Osteocyte (in vitro differentiated cells): ENCODE measurements at regions not wholly inside any gene's neighbourhood (a gene's known extent, or its start where the extent isn't known, plus 50 kb on each side); places are given as distances from the start of the nearest gene placed in this dataset.

Experiments
- DNase-seq: peaks from one replicate; pipeline ENCODE4 v3.0.0; 2021; ENCODE audit warnings: mixed read lengths; ENCODE audit not compliant: unreplicated experiment; ENCODE audit errors: extremely low spot score
- H3K27ac Mint-ChIP-seq: one replicate; pipeline ENCODE4 v1.8.0; 2021; ENCODE audit warnings: mild to moderate bottlenecking, mixed read lengths; ENCODE audit not compliant: unreplicated experiment
- H3K27me3 Mint-ChIP-seq: one replicate; pipeline ENCODE4 v1.8.0; 2021; ENCODE audit warnings: mixed read lengths; ENCODE audit not compliant: unreplicated experiment
- H3K36me3 Mint-ChIP-seq: one replicate; pipeline ENCODE4 v1.8.0; 2021; ENCODE audit warnings: mixed read lengths; ENCODE audit not compliant: unreplicated experiment
- H3K4me1 Mint-ChIP-seq: one replicate; pipeline ENCODE4 v1.8.0; 2021; ENCODE audit warnings: mixed read lengths; ENCODE audit not compliant: unreplicated experiment
- H3K4me3 Mint-ChIP-seq: one replicate; pipeline ENCODE4 v1.8.0; 2021; ENCODE audit warnings: mild to moderate bottlenecking, moderate library complexity, mixed read lengths; ENCODE audit not compliant: unreplicated experiment
- H3K9me3 Mint-ChIP-seq: one replicate; pipeline ENCODE4 v1.8.0; 2021; ENCODE audit warnings: mixed read lengths; ENCODE audit not compliant: unreplicated experiment
- TF ChIP-seq, protein P1 (sequence below): fragments of 200-600 bp; sonication (generic); IDR thresholded peaks from 2 replicates; pipeline ENCODE4 v1.5.0; 2021; ENCODE audit warnings: antibody characterized with exemption, mild to moderate bottlenecking, moderate library complexity

DNA sequence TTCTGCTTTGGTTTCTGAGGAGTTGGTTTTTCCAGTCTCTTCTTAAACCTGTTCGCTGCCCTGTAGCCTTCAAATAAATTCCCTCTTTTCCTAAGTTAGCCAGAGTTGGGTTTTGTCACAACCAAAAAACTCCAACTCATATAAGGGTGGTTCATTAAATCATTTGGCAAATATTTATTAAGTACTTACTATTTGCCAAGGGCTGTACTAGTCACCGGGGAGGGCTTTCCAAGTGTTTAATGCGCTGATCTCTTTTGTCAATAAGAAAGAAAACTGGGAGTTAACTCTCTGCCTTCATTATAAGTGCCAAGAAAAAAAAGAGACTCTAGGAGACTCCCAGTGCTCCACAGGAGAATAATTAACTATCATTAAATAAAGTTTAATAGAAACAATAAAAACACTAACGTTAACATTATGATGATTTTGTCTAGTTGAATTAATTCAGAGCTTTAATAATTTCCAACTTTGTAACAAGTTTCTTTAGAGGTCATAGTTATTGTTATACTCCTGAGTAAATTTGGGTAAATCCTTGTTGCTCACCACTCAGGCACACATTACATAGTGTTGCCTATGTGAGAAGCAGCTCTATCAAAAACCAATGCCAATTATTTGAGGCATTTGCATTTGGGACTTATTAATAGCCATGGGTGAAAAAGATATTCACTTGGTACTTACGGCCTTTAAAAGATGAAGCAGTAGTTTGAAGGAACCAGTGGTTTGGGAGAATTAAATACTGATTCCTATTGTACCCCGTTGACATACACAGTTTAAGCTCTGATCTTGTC lies 122.5 kb upstream of the TEX13D start:
- Mint-ChIP-seq H3K36me3 (no peaks in the 10 kb centered on the region), H3K4me1 (no peaks in the 10 kb centered on the region), H3K4me3 (no peak overlapping the region), H3K27ac (no peak overlapping the region), H3K27me3 (no peaks in the 10 kb centered on the region), H3K9me3 (no peaks in the 10 kb centered on the region)
- no peak for DNase-seq
- TF ChIP-seq, protein P1, sequence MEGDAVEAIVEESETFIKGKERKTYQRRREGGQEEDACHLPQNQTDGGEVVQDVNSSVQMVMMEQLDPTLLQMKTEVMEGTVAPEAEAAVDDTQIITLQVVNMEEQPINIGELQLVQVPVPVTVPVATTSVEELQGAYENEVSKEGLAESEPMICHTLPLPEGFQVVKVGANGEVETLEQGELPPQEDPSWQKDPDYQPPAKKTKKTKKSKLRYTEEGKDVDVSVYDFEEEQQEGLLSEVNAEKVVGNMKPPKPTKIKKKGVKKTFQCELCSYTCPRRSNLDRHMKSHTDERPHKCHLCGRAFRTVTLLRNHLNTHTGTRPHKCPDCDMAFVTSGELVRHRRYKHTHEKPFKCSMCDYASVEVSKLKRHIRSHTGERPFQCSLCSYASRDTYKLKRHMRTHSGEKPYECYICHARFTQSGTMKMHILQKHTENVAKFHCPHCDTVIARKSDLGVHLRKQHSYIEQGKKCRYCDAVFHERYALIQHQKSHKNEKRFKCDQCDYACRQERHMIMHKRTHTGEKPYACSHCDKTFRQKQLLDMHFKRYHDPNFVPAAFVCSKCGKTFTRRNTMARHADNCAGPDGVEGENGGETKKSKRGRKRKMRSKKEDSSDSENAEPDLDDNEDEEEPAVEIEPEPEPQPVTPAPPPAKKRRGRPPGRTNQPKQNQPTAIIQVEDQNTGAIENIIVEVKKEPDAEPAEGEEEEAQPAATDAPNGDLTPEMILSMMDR: no peak

DNA sequence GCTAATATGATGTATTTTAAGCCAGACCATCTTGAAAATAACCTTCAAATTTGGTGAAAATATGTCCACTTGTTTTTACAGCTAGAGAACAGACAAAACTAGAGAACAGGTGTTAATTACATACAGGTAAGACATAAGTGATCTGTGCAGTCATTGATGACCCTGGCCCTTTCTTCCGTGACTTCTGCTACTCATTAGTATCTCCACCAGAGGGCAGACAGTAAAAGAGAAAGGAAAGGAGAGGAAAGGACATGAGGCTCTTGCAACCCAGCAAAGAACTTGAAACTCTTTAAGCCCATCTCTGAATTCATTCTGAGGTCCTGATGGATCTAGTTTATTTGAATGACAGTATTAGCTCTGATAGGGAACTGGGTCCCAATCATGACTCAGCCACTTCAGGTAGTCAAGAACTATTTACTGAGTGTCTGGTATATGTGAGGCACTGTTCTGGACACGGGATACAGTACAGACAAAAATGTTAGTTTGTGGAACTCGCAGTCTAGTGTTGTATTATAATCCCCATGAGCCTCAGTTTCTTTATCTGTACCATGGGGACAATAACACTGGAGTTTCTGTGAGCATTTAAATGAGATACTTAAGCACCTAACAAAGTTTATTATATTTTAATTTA lies 121.0 kb upstream of the TEX13D start:
- Mint-ChIP-seq H3K27me3 (no peaks in the 10 kb centered on the region), H3K27ac (no peak overlapping the region), H3K36me3 (no peaks in the 10 kb centered on the region), H3K4me3 (no peak overlapping the region), H3K9me3 (no peaks in the 10 kb centered on the region), H3K4me1 (no peaks in the 10 kb centered on the region)
- DNase-seq: no peak
- TF ChIP-seq, protein P1: peak; percentile 58

DNA sequence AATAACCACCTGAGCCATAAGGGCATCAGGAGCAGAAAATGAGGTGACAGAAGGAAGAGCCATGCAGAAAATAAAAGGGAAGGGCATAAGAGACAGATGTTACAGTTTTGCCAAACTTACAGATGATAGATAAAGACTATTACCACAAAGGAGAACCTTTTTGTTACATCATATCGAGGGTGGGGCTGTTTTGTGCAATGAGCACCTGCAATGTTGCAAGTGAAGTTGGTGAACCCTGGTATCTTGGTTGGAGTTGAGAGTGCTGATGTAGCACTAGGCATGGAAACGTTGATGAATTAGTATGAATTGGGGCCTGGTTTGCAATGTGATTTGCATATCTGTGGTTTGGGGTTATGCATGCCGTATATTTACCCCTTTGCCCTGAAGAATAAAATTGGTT lies 119.8 kb upstream of the TEX13D start:
- TF ChIP-seq, protein P1: no peak
- H3K4me3 Mint-ChIP-seq: no peak overlapping the region
- no peaks in the 10 kb centered on the region for H3K36me3 Mint-ChIP-seq
- H3K4me1 Mint-ChIP-seq: peaks cover 4% of the 10 kb centered on the region
- no peak for DNase-seq
- no peaks in the 10 kb centered on the region for H3K27me3 Mint-ChIP-seq
- H3K27ac Mint-ChIP-seq: no peak overlapping the region
- no peaks in the 10 kb centered on the region for H3K9me3 Mint-ChIP-seq

DNA sequence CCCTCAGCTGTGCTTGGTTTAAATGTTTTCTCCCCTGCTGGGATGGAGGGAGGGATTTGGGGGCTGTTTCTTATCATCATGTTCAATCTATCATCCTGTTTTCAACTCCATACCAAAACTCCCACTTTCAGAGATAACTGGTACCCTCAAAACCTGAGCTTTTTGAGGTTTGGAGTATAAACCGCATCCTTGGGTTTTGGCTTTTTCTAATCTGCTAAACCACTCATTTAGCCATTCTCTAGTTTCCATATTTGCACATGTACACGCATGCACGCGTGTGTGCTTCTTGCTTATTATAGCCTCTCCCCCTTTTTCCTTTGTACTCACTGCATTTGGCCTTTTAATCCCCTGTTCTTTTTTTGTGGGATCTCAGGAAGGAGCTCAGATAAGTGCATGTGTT lies 116.7 kb upstream of the TEX13D start:
- TF ChIP-seq, protein P1: no peak
- H3K27me3 Mint-ChIP-seq: no peaks in the 10 kb centered on the region
- H3K27ac Mint-ChIP-seq: no peak overlapping the region
- DNase-seq: no peak
- H3K4me3 Mint-ChIP-seq: no peak overlapping the region
- H3K9me3 Mint-ChIP-seq: no peaks in the 10 kb centered on the region
- H3K4me1 Mint-ChIP-seq: peaks cover 14% of the 10 kb centered on the region
- H3K36me3 Mint-ChIP-seq: no peaks in the 10 kb centered on the region

DNA sequence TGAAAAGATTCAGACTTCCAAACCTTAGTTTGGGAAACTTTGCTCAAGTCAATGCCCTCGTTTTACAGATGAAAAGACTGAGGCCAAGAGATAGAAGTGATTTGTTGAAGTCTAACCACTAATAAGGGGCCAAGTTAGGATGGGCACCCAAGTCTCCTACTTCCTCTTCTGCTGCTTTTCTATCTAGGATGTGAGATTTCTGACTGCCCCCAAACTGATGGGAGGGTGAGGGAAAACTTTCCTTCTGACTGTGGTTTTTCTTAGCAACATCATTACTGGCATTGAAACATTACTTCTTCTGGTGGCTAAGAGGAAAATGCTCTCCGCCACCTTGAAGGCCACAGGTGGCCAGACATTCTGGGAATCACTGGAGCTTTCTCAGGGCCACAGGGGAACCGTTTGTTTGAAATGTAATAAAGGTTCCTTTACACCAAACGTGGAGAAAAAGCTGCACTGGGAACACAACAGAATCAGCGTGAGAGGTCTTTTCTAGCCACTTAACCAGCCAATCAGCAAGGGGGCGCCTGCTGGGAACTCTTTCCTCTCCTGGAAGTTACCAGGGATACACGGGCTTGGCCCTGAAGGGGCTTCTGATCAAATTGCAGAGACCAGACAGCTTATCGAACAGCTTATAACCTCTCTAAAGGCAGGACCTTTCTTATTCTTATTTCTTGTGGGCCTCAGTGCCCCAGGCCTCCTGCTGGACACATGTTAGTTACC lies 115.9 kb upstream of the TEX13D start:
- peaks cover 14% of the 10 kb centered on the region for H3K4me1 Mint-ChIP-seq
- H3K27me3 Mint-ChIP-seq: no peaks in the 10 kb centered on the region
- TF ChIP-seq, protein P1: no peak
- no peaks in the 10 kb centered on the region for H3K9me3 Mint-ChIP-seq
- H3K27ac Mint-ChIP-seq: no peak overlapping the region
- no peak for DNase-seq
- no peak overlapping the region for H3K4me3 Mint-ChIP-seq
- no peaks in the 10 kb centered on the region for H3K36me3 Mint-ChIP-seq
